ENCODE measurements at regions not wholly inside any gene's neighbourhood (a gene's known extent, or its start where the extent isn't known, plus 50 kb on each side); places are given as distances from the start of the nearest gene placed in this dataset.
A peak's percentile ranks its signal among the peaks of the same experiment; 100 is the strongest.

GRCh38 chr7:115704884-115705283 is 325.7 kb downstream of the TFEC start:
- Histone ChIP-seq H3K27me3 (ENCODE audit: control insufficient read depth in 1 of 2, insufficient read depth in 2 of 2, low read length in 2 of 2) (no peaks in the 10 kb centered on the region), H3K9ac (ENCODE audit: low read length) (no peak overlapping the region), H3K4me3 (ENCODE audit: low read depth in 1 of 2, low read length in 2 of 2) (no peak overlapping the region), H3K36me3 (ENCODE audit: insufficient read depth, low read length) (no peaks in the 10 kb centered on the region), H3K4me1 (ENCODE audit: insufficient read depth, low read length) (no peaks in the 10 kb centered on the region), H3K9me3 (ENCODE audit: low read length) (no peaks in the 10 kb centered on the region), H3K27ac (ENCODE audit: low read depth, low read length) (no peak overlapping the region)

- no peak overlapping the region for H3K4me3 ChIP-seq (ENCODE audit: low read depth in 1 of 2, low read length in 2 of 2)
- no peaks in the 10 kb centered on the region for H3K4me1 ChIP-seq (ENCODE audit: insufficient read depth, low read length)
- no peaks in the 10 kb centered on the region for H3K27me3 ChIP-seq (ENCODE audit: control insufficient read depth in 1 of 2, insufficient read depth in 2 of 2, low read length in 2 of 2)
- no peak overlapping the region for H3K9ac ChIP-seq (ENCODE audit: low read length)
- no peaks in the 10 kb centered on the region for H3K9me3 ChIP-seq (ENCODE audit: low read length)
- H3K36me3 ChIP-seq (ENCODE audit: insufficient read depth, low read length): no peaks in the 10 kb centered on the region
- no peak overlapping the region for H3K27ac ChIP-seq (ENCODE audit: low read depth, low read length)
These were observed 329.4 kb downstream of the TFEC start for GRCh38 chr7:115701141-115701540.

- no peak overlapping the region for H3K4me3 ChIP-seq (ENCODE audit: low read depth in 1 of 2, low read length in 2 of 2)
- H3K4me1 ChIP-seq (ENCODE audit: insufficient read depth, low read length): no peaks in the 10 kb centered on the region
- H3K27me3 ChIP-seq (ENCODE audit: control insufficient read depth in 1 of 2, insufficient read depth in 2 of 2, low read length in 2 of 2): no peaks in the 10 kb centered on the region
- H3K9ac ChIP-seq (ENCODE audit: low read length): no peak overlapping the region
- H3K36me3 ChIP-seq (ENCODE audit: insufficient read depth, low read length): no peaks in the 10 kb centered on the region
- H3K9me3 ChIP-seq (ENCODE audit: low read length): no peaks in the 10 kb centered on the region
- no peak overlapping the region for H3K27ac ChIP-seq (ENCODE audit: low read depth, low read length)
These were observed 336.1 kb downstream of the TFEC start for GRCh38 chr7:115694424-115694823.

- Histone ChIP-seq H3K9me3 (ENCODE audit: low read length) (no peaks in the 10 kb centered on the region), H3K9ac (ENCODE audit: low read length) (no peak overlapping the region), H3K27ac (ENCODE audit: low read depth, low read length) (no peak overlapping the region), H3K4me1 (ENCODE audit: insufficient read depth, low read length) (no peaks in the 10 kb centered on the region), H3K4me3 (ENCODE audit: low read depth in 1 of 2, low read length in 2 of 2) (no peak overlapping the region), H3K36me3 (ENCODE audit: insufficient read depth, low read length) (no peaks in the 10 kb centered on the region), H3K27me3 (ENCODE audit: control insufficient read depth in 1 of 2, insufficient read depth in 2 of 2, low read length in 2 of 2) (no peaks in the 10 kb centered on the region)
These were observed 336.8 kb downstream of the TFEC start for GRCh38 chr7:115693779-115694178.

GRCh38 chr7:115689941-115690340 is 340.6 kb downstream of the TFEC start:
- Histone ChIP-seq H3K9me3 (ENCODE audit: low read length) (no peaks in the 10 kb centered on the region), H3K4me3 (ENCODE audit: low read depth in 1 of 2, low read length in 2 of 2) (no peak overlapping the region), H3K36me3 (ENCODE audit: insufficient read depth, low read length) (no peaks in the 10 kb centered on the region), H3K27ac (ENCODE audit: low read depth, low read length) (no peak overlapping the region), H3K27me3 (ENCODE audit: control insufficient read depth in 1 of 2, insufficient read depth in 2 of 2, low read length in 2 of 2) (no peaks in the 10 kb centered on the region), H3K4me1 (ENCODE audit: insufficient read depth, low read length) (no peaks in the 10 kb centered on the region), H3K9ac (ENCODE audit: low read length) (no peak overlapping the region)

GRCh38 chr7:115683093-115683492 is 347.5 kb downstream of the TFEC start:
- Histone ChIP-seq H3K9me3 (ENCODE audit: low read length) (no peaks in the 10 kb centered on the region), H3K4me1 (ENCODE audit: insufficient read depth, low read length) (peaks cover 5% of the 10 kb centered on the region), H3K27ac (ENCODE audit: low read depth, low read length) (no peak overlapping the region), H3K36me3 (ENCODE audit: insufficient read depth, low read length) (no peaks in the 10 kb centered on the region), H3K4me3 (ENCODE audit: low read depth in 1 of 2, low read length in 2 of 2) (no peak overlapping the region), H3K9ac (ENCODE audit: low read length) (no peak overlapping the region), H3K27me3 (ENCODE audit: control insufficient read depth in 1 of 2, insufficient read depth in 2 of 2, low read length in 2 of 2) (no peaks in the 10 kb centered on the region)

- no peaks in the 10 kb centered on the region for H3K9me3 ChIP-seq (ENCODE audit: low read length)
- H3K9ac ChIP-seq (ENCODE audit: low read length): no peak overlapping the region
- no peaks in the 10 kb centered on the region for H3K36me3 ChIP-seq (ENCODE audit: insufficient read depth, low read length)
- no peaks in the 10 kb centered on the region for H3K27me3 ChIP-seq (ENCODE audit: control insufficient read depth in 1 of 2, insufficient read depth in 2 of 2, low read length in 2 of 2)
- no peak overlapping the region for H3K4me3 ChIP-seq (ENCODE audit: low read depth in 1 of 2, low read length in 2 of 2)
- H3K27ac ChIP-seq (ENCODE audit: low read depth, low read length): no peak overlapping the region
- peaks cover 10% of the 10 kb centered on the region for H3K4me1 ChIP-seq (ENCODE audit: insufficient read depth, low read length)
These were observed 348.1 kb downstream of the TFEC start for GRCh38 chr7:115682507-115682906.

GRCh38 chr7:115680921-115681320 is 349.6 kb downstream of the TFEC start:
- Histone ChIP-seq H3K9ac (ENCODE audit: low read length) (no peak overlapping the region), H3K27ac (ENCODE audit: low read depth, low read length) (no peak overlapping the region), H3K27me3 (ENCODE audit: control insufficient read depth in 1 of 2, insufficient read depth in 2 of 2, low read length in 2 of 2) (no peaks in the 10 kb centered on the region), H3K36me3 (ENCODE audit: insufficient read depth, low read length) (no peaks in the 10 kb centered on the region), H3K4me3 (ENCODE audit: low read depth in 1 of 2, low read length in 2 of 2) (no peak overlapping the region), H3K9me3 (ENCODE audit: low read length) (no peaks in the 10 kb centered on the region), H3K4me1 (ENCODE audit: insufficient read depth, low read length) (peaks cover 16% of the 10 kb centered on the region)

- Histone ChIP-seq H3K27ac (ENCODE audit: low read depth, low read length) (no peak overlapping the region), H3K4me3 (ENCODE audit: low read depth in 1 of 2, low read length in 2 of 2) (no peak overlapping the region), H3K4me1 (ENCODE audit: insufficient read depth, low read length) (peaks cover 16% of the 10 kb centered on the region), H3K27me3 (ENCODE audit: control insufficient read depth in 1 of 2, insufficient read depth in 2 of 2, low read length in 2 of 2) (no peaks in the 10 kb centered on the region), H3K9ac (ENCODE audit: low read length) (no peak overlapping the region), H3K36me3 (ENCODE audit: insufficient read depth, low read length) (no peaks in the 10 kb centered on the region), H3K9me3 (ENCODE audit: low read length) (no peaks in the 10 kb centered on the region)
These were observed 350.6 kb downstream of the TFEC start for GRCh38 chr7:115679976-115680375.

GRCh38 chr7:115679423-115679822 is 351.1 kb downstream of the TFEC start:
- no peaks in the 10 kb centered on the region for H3K27me3 ChIP-seq (ENCODE audit: control insufficient read depth in 1 of 2, insufficient read depth in 2 of 2, low read length in 2 of 2)
- no peak overlapping the region for H3K27ac ChIP-seq (ENCODE audit: low read depth, low read length)
- H3K4me3 ChIP-seq (ENCODE audit: low read depth in 1 of 2, low read length in 2 of 2): no peak overlapping the region
- H3K9ac ChIP-seq (ENCODE audit: low read length): no peak overlapping the region
- H3K9me3 ChIP-seq (ENCODE audit: low read length): no peaks in the 10 kb centered on the region
- no peaks in the 10 kb centered on the region for H3K36me3 ChIP-seq (ENCODE audit: insufficient read depth, low read length)
- H3K4me1 ChIP-seq (ENCODE audit: insufficient read depth, low read length): peaks cover 16% of the 10 kb centered on the region

GRCh38 chr7:115678086-115678982 is 352.2 kb downstream of the TFEC start:
- Histone ChIP-seq H3K27ac (ENCODE audit: low read depth, low read length) (no peak overlapping the region), H3K27me3 (ENCODE audit: control insufficient read depth in 1 of 2, insufficient read depth in 2 of 2, low read length in 2 of 2) (no peaks in the 10 kb centered on the region), H3K36me3 (ENCODE audit: insufficient read depth, low read length) (no peaks in the 10 kb centered on the region), H3K9me3 (ENCODE audit: low read length) (no peaks in the 10 kb centered on the region), H3K4me1 (ENCODE audit: insufficient read depth, low read length) (peaks cover 16% of the 10 kb centered on the region), H3K9ac (ENCODE audit: low read length) (no peak overlapping the region), H3K4me3 (ENCODE audit: low read depth in 1 of 2, low read length in 2 of 2) (no peak overlapping the region)

- Histone ChIP-seq H3K9me3 (ENCODE audit: low read length) (no peaks in the 10 kb centered on the region), H3K4me1 (ENCODE audit: insufficient read depth, low read length) (peaks cover 16% of the 10 kb centered on the region), H3K27me3 (ENCODE audit: control insufficient read depth in 1 of 2, insufficient read depth in 2 of 2, low read length in 2 of 2) (no peaks in the 10 kb centered on the region), H3K9ac (ENCODE audit: low read length) (no peak overlapping the region), H3K36me3 (ENCODE audit: insufficient read depth, low read length) (no peaks in the 10 kb centered on the region), H3K27ac (ENCODE audit: low read depth, low read length) (peak overlapping the region; percentile 35), H3K4me3 (ENCODE audit: low read depth in 1 of 2, low read length in 2 of 2) (no peak overlapping the region)
These were observed 353.9 kb downstream of the TFEC start for GRCh38 chr7:115676707-115677106.
